ENCODE measurements at regions not wholly inside any gene's neighbourhood (a gene's known extent, or its start where the extent isn't known, plus 50 kb on each side); places are given as distances from the start of the nearest gene placed in this dataset.

DNA sequence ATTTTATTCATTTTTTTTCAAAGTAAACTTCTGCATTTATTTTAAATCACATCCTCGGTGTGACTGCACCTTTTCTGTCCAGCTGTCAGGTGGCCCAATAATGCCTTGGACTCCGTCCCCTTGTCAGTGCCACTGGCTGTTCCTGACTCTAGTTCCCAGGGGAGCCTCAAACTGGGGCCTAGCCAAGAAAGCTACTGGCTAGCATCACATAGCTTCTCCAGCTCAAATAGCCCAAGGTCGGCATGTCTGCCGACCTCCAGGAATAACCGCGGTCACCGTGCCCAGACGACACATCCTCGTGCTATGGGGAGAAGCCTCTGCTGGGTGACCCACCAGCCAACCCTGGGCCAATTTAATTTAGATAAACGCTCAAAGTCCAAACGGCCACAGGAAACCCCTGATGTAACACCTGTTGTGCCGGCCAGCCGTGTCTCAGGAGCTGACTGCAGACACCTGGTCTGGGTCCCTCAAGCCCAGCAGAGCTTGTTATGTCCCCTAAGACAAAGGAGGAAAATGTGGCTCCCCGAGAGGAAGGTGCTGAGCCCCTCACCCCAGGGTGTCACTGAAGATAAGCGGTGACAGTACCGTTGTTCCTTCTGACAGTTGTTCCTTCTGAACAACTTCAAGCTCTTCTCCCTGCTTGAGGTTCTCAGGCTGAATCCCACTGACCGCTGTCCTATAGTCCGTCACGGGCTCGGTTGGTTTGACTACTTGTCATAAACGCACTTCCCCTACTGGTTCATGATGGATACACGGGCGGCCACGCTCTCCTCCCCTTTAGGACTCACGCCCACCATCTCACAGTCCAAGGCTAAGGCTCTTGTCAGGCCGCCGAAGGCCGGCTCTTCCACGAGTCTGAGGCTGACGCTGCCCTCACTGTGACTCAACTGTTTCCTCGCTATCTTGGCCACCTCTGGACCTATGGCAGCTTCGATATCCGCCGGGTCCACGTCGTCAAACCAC, 126.2 kb downstream of the KLF13 start:
- Histone ChIP-seq H3K4me3 (no peak overlapping the region), H3K9me3 (ENCODE audit: low read depth, low read length) (no peaks in the 10 kb centered on the region), H3K27ac (no peak overlapping the region), H3K9ac (ENCODE audit: insufficient read length) (no peak overlapping the region), H3K36me3 (ENCODE audit: insufficient read depth, low read length) (no peaks in the 10 kb centered on the region)
- TF ChIP-seq EZH2 (IDR thresholded peaks at IDR 0.05) (no peak), POLR2AphosphoS5 (IDR thresholded peaks at IDR 0.05; ENCODE audit: borderline replicate concordance, low read depth, low read length) (no peak), FOXP2 (optimal IDR thresholded peaks at IDR 0.05; ENCODE audit: control extremely low read depth, extremely low read length, insufficient read depth) (no peak)
- DNase-seq (ENCODE audit: low read depth, low spot score), result no peak

DNA sequence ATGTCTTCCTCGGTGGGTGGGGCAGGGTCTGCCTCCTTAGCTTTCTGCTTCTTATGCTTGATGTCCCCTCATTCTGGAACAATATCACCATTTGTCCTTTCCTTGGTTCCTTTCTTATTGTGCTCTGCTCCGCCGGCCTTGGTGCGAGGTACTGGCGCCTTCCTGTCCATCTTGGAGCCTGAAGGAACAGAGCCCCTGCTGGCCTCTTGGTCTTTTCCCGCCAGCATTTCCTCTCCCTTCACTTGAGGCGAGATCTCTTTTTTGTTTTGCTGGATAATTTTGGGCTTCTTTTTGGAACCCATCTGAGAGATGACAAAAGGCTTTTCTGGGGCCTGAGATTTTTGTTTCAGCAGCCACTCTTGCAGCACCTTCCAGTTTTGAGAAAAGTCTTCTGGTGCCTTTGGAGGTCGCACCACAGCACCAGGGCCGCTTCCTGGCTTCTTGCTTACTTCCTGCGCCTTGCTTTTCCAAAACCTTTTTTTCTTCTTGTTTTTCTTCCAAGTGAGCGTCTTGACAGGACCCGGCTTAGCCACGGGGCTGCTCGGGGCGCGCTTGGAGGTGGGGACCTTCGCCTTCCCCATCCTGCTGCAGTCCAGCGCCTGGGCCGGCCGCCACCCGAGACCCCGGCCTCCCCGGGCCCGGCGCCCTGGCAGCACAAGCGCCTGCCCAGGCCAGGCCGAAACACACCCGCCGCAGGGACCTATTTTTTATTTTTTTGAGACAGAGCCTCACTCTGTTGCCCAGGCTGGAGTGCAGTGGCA, 127.1 kb downstream of the KLF13 start:
- no peak overlapping the region for H3K9ac ChIP-seq (ENCODE audit: insufficient read length)
- no peaks in the 10 kb centered on the region for H3K36me3 ChIP-seq (ENCODE audit: insufficient read depth, low read length)
- TF ChIP-seq EZH2 (IDR thresholded peaks at IDR 0.05), result no peak
- no peak overlapping the region for H3K4me3 ChIP-seq
- no peak for DNase-seq (ENCODE audit: low read depth, low spot score)
- H3K9me3 ChIP-seq (ENCODE audit: low read depth, low read length), result no peaks in the 10 kb centered on the region
- H3K27ac ChIP-seq, result no peak overlapping the region

- Histone ChIP-seq H3K36me3 (ENCODE audit: insufficient read depth, low read length) (no peaks in the 10 kb centered on the region), H3K4me3 (no peak overlapping the region), H3K9ac (ENCODE audit: insufficient read length) (no peak overlapping the region), H3K9me3 (ENCODE audit: low read depth, low read length) (no peaks in the 10 kb centered on the region), H3K27ac (no peak overlapping the region)
- TF ChIP-seq FOXP2 (optimal IDR thresholded peaks at IDR 0.05; ENCODE audit: control extremely low read depth, extremely low read length, insufficient read depth) (no peak), POLR2AphosphoS5 (IDR thresholded peaks at IDR 0.05; ENCODE audit: borderline replicate concordance, low read depth, low read length) (no peak), EZH2 (IDR thresholded peaks at IDR 0.05) (no peak)
- DNase-seq (ENCODE audit: low read depth, low spot score), result no peak
These were observed 128.9 kb downstream of the KLF13 start for GRCh38 chr15:31455499-31455898.

GRCh38 chr15:31456354-31457060, 129.9 kb downstream of the KLF13 start:
- H3K36me3 ChIP-seq (ENCODE audit: insufficient read depth, low read length), result no peaks in the 10 kb centered on the region
- TF ChIP-seq FOXP2 (optimal IDR thresholded peaks at IDR 0.05; ENCODE audit: control extremely low read depth, extremely low read length, insufficient read depth), result no peak
- no peak for TF ChIP-seq POLR2AphosphoS5 (IDR thresholded peaks at IDR 0.05; ENCODE audit: borderline replicate concordance, low read depth, low read length)
- no peak for TF ChIP-seq EZH2 (IDR thresholded peaks at IDR 0.05)
- DNase-seq (ENCODE audit: low read depth, low spot score), result no peak
- H3K9ac ChIP-seq (ENCODE audit: insufficient read length), result no peak overlapping the region
- H3K9me3 ChIP-seq (ENCODE audit: low read depth, low read length), result no peaks in the 10 kb centered on the region
- H3K27ac ChIP-seq, result no peak overlapping the region
- H3K4me3 ChIP-seq, result no peak overlapping the region

DNA sequence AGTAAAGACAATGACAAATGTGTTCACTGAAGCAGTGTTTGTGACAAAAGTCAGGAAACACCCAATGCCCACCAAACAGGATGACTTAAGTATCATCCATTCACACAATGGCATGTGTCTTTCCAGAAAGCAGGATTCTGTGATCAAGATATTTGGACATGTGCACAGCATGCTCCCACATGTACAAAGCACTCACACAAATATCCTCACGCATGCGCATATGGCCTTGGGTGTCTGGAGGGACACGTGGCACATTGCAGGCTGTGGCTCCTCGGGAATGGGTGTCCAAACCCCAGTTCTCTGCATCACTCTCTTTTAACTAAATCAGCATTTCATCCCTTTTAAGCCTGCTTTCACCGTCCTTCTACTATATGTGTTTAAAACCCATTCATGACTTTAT, 130.5 kb downstream of the KLF13 start:
- H3K9ac ChIP-seq (ENCODE audit: insufficient read length), result no peak overlapping the region
- TF ChIP-seq POLR2AphosphoS5 (IDR thresholded peaks at IDR 0.05; ENCODE audit: borderline replicate concordance, low read depth, low read length), result no peak
- TF ChIP-seq EZH2 (IDR thresholded peaks at IDR 0.05), result no peak
- H3K4me3 ChIP-seq, result no peak overlapping the region
- H3K36me3 ChIP-seq (ENCODE audit: insufficient read depth, low read length), result no peaks in the 10 kb centered on the region
- no peak for DNase-seq (ENCODE audit: low read depth, low spot score)
- no peak overlapping the region for H3K27ac ChIP-seq
- H3K9me3 ChIP-seq (ENCODE audit: low read depth, low read length), result no peaks in the 10 kb centered on the region

DNA sequence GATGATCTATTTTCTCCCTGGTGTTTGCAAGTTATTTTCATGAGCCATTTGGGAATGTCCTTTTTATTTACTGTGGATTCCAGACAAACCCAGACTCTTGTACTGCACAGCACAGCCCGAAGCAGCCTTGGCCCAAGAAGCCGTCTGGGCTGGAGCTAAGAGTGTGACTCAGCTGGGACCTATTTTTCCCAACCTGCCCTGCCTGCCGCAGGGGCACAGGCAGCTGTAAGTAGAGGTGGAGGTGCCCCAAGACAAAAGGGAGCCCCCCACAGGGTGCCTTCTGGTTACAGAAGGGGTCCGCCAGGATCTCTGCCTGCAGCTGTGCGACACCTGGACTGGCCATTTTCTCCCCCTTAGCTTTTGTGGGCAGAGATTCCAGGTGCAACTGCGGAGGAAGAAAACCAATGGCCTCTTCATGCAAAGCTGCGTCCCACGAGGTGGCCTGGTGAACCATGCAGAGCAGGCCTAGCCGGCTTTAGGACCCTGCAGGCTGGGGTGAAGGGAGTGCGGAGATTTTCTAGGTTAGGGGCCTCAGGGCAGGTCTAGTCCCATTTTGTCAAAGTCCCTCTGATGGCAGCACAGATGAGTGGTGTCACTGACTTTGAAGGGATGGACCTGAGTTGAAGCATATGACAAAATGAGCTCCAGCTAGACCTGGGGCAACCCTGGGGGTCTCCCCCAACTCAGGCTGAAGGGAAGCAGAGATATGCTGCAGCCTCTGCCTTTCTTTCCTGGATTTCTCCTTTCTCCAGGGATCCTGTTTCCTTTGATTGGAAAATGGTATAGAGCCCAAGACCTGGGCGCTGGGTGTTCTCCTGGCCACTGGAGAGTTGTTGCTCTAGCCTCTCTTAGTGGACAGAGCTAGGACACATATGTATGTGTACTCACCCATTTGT, 131.2 kb downstream of the KLF13 start:
- DNase-seq (ENCODE audit: low read depth, low spot score), result no peak
- Histone ChIP-seq H3K36me3 (ENCODE audit: insufficient read depth, low read length) (no peaks in the 10 kb centered on the region), H3K4me3 (no peak overlapping the region), H3K9ac (ENCODE audit: insufficient read length) (no peak overlapping the region), H3K27ac (no peak overlapping the region), H3K9me3 (ENCODE audit: low read depth, low read length) (no peaks in the 10 kb centered on the region)
- TF ChIP-seq POLR2AphosphoS5 (IDR thresholded peaks at IDR 0.05; ENCODE audit: borderline replicate concordance, low read depth, low read length), result no peak
- no peak for TF ChIP-seq FOXP2 (optimal IDR thresholded peaks at IDR 0.05; ENCODE audit: control extremely low read depth, extremely low read length, insufficient read depth)
- TF ChIP-seq EZH2 (IDR thresholded peaks at IDR 0.05), result no peak

GRCh38 chr15:31458596-31459399, 132.2 kb downstream of the KLF13 start:
- no peak overlapping the region for H3K4me3 ChIP-seq
- no peaks in the 10 kb centered on the region for H3K36me3 ChIP-seq (ENCODE audit: insufficient read depth, low read length)
- no peak overlapping the region for H3K9ac ChIP-seq (ENCODE audit: insufficient read length)
- DNase-seq (ENCODE audit: low read depth, low spot score), result no peak
- H3K27ac ChIP-seq, result no peak overlapping the region
- TF ChIP-seq EZH2 (IDR thresholded peaks at IDR 0.05), result no peak
- TF ChIP-seq FOXP2 (optimal IDR thresholded peaks at IDR 0.05; ENCODE audit: control extremely low read depth, extremely low read length, insufficient read depth), result no peak
- TF ChIP-seq POLR2AphosphoS5 (IDR thresholded peaks at IDR 0.05; ENCODE audit: borderline replicate concordance, low read depth, low read length), result no peak
- H3K9me3 ChIP-seq (ENCODE audit: low read depth, low read length), result no peaks in the 10 kb centered on the region
